ENCODE measurements at regions not wholly inside any gene's neighbourhood (a gene's known extent, or its start where the extent isn't known, plus 50 kb on each side); places are given as distances from the start of the nearest gene placed in this dataset.
"Not testable (repeated sequence)": the region's sequence is repeated elsewhere in the genome, so short reads cannot be mapped to it uniquely, and the experiment has no call there.

- H3K4me3 Mint-ChIP-seq = no peak overlapping the region
Observed at GRCh38 chr1:74969566-74970135, 164.5 kb upstream of the LHX8 start.

GRCh38 chr1:74971982-74972381, 162.2 kb upstream of the LHX8 start:
- CTCF ChIA-PET = no interaction called here
- no peak overlapping the region for H3K4me3 Mint-ChIP-seq

More at GRCh38 chr1:74969566-74970135, 164.5 kb upstream of the LHX8 start:
- DNase-seq = no peak
- Mint-ChIP-seq H3K4me1 (no peaks in the 10 kb centered on the region), H3K36me3 (no peaks in the 10 kb centered on the region), H3K9me3 (no peaks in the 10 kb centered on the region), H3K27me3 (no peaks in the 10 kb centered on the region), H3K27ac (no peak overlapping the region)
- CTCF ChIA-PET = no interaction called here

GRCh38 chr1:74976491-74976890, 157.7 kb upstream of the LHX8 start:
- Mint-ChIP-seq H3K36me3 (no peaks in the 10 kb centered on the region), H3K27ac (no peak overlapping the region), H3K4me1 (no peaks in the 10 kb centered on the region), H3K9me3 (peaks cover 2% of the 10 kb centered on the region), H3K4me3 (no peak overlapping the region), H3K27me3 (no peaks in the 10 kb centered on the region)
- no peak for DNase-seq
- CTCF ChIA-PET = no interaction called here

More at GRCh38 chr1:74971982-74972381, 162.2 kb upstream of the LHX8 start:
- Mint-ChIP-seq H3K27ac (no peak overlapping the region), H3K4me1 (no peaks in the 10 kb centered on the region), H3K9me3 (no peaks in the 10 kb centered on the region), H3K27me3 (no peaks in the 10 kb centered on the region), H3K36me3 (no peaks in the 10 kb centered on the region)
- DNase-seq = no peak

GRCh38 chr1:74992448-74992847, 141.7 kb upstream of the LHX8 start:
- CTCF ChIA-PET, H3K9me3 Mint-ChIP-seq, H3K27ac Mint-ChIP-seq, H3K4me1 Mint-ChIP-seq, H3K4me3 Mint-ChIP-seq, H3K36me3 Mint-ChIP-seq, H3K27me3 Mint-ChIP-seq, DNase-seq: not testable (repeated sequence)

DNA sequence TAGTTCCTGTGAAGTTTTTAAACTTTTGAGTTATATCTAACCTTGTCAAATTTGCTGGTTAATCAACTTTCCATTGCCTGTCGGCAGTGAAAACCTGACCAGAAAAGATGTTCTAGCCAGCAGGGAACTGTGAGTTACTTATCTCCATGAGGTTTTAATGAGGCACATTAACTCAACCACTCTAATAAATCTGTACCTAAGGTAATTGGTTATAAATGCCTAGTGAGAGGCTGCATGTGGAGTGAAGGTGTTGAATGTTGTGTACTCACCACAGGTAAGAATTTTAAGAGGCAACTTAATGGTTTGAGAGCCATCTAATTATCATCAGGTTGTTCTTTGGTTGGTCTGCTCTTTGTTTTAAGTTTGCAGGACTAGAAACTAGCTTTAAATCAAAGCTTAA, 138.4 kb upstream of the LHX8 start:
- CTCF ChIA-PET = no interaction called here
- no peaks in the 10 kb centered on the region for H3K27me3 Mint-ChIP-seq
- H3K9me3 Mint-ChIP-seq = no peaks in the 10 kb centered on the region
- no peaks in the 10 kb centered on the region for H3K4me1 Mint-ChIP-seq
- no peaks in the 10 kb centered on the region for H3K36me3 Mint-ChIP-seq
- no peak for DNase-seq
- no peak overlapping the region for H3K4me3 Mint-ChIP-seq
- no peak overlapping the region for H3K27ac Mint-ChIP-seq

DNA sequence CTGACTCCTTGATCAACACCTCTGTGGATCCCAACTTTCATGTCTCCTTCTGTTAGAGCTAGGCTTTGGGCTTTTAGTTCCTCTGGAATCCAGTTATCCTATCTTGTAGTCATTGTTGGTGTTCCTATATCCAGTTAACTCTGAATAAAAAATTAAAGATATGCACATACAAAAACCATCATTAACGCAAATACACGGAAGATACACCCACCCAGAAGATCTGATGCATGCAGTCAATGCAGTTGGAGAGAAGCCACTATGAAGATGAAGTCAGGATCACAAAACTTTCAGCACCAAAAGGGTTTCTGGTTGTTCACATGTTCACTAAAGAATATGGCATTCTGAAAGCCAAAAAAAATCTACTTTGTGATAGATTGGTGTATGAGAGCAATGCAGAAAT, 123.6 kb upstream of the LHX8 start:
- Mint-ChIP-seq H3K27me3 (no peaks in the 10 kb centered on the region), H3K4me1 (no peaks in the 10 kb centered on the region), H3K4me3 (no peak overlapping the region), H3K27ac (no peak overlapping the region), H3K9me3 (no peaks in the 10 kb centered on the region), H3K36me3 (no peaks in the 10 kb centered on the region)
- DNase-seq = no peak
- CTCF ChIA-PET = no interaction called here

DNA sequence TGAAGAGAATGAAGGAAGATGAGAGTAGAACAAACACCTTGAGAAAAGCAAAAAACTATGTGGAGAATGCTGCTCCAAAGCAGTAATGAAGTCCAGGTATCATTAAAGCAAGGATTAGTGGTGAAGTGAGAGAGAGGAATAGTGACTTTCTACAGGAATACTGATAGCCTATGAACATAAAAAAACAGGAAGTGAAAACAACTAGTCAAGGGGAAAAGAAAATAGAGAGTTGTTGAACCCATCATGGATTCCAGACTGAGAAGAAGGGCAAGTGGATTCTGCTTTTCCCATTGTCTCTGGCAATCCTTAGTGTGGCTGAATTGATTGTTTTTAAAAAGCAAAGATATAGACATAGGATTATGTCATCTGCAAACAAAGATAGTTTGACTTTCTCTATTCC, 119.9 kb upstream of the LHX8 start:
- no peak for DNase-seq
- no peaks in the 10 kb centered on the region for H3K27me3 Mint-ChIP-seq
- H3K27ac Mint-ChIP-seq = no peak overlapping the region
- H3K9me3 Mint-ChIP-seq = no peaks in the 10 kb centered on the region
- H3K36me3 Mint-ChIP-seq = no peaks in the 10 kb centered on the region
- H3K4me1 Mint-ChIP-seq = no peaks in the 10 kb centered on the region
- CTCF ChIA-PET = no interaction called here
- no peak overlapping the region for H3K4me3 Mint-ChIP-seq

- Mint-ChIP-seq H3K4me1 (no peaks in the 10 kb centered on the region), H3K36me3 (no peaks in the 10 kb centered on the region), H3K27ac (no peak overlapping the region), H3K27me3 (no peaks in the 10 kb centered on the region), H3K9me3 (peaks cover 2% of the 10 kb centered on the region), H3K4me3 (no peak overlapping the region)
- CTCF ChIA-PET = no interaction called here
- DNase-seq = no peak
Observed at GRCh38 chr1:75023005-75023404, 111.2 kb upstream of the LHX8 start.

GRCh38 chr1:75034376-75034775, 99.8 kb upstream of the LHX8 start:
- CTCF ChIA-PET = no interaction called here
- Mint-ChIP-seq H3K36me3 (no peaks in the 10 kb centered on the region), H3K27ac (no peak overlapping the region), H3K4me1 (no peaks in the 10 kb centered on the region), H3K4me3 (no peak overlapping the region), H3K9me3 (peaks cover 14% of the 10 kb centered on the region), H3K27me3 (no peaks in the 10 kb centered on the region)
- no peak for DNase-seq

DNA sequence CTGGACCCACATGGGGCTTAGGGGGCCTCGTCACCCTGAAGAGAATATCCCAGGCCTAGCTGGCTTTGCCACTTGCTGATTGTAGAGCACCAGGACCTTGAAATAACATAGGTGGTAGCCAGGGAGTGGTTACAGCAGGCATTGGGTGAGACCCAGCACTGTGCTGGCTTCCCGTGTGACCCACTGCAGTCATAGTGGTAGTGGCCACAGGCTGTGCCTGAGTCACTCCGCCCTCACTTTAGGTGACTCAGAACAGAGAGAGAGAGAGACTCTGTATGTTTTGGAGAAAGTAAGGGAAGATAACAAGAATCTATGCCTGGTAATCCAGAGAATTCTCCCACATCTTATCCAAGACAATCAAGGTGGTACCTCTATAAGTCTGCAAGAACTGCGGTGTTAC, 98.7 kb upstream of the LHX8 start:
- no peaks in the 10 kb centered on the region for H3K36me3 Mint-ChIP-seq
- CTCF ChIA-PET = no interaction called here
- DNase-seq = no peak
- H3K4me1 Mint-ChIP-seq = no peaks in the 10 kb centered on the region
- H3K4me3 Mint-ChIP-seq = no peak overlapping the region
- peaks cover 16% of the 10 kb centered on the region for H3K9me3 Mint-ChIP-seq
- no peaks in the 10 kb centered on the region for H3K27me3 Mint-ChIP-seq
- no peak overlapping the region for H3K27ac Mint-ChIP-seq

DNA sequence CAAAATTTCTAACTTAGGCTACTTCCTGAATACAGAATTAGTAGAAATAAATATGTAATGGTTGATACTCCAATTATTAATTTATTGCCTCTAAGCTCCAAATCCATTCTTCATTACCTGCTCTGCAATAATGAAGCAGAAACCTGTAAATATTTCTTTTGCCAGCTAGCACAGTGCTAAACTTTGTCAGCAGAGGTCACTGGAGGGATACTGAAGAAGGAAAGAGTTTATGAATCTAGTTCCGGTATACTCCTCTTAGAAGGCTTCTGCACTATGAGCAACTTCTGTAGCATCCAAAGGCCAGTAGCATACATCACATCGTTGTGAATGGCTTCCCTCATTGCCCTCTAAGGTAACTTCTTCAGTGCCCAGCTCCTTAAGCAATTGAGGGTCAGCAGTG, 81.0 kb upstream of the LHX8 start:
- Mint-ChIP-seq H3K36me3 (no peaks in the 10 kb centered on the region), H3K4me3 (no peak overlapping the region), H3K4me1 (no peaks in the 10 kb centered on the region), H3K27ac (no peak overlapping the region), H3K27me3 (no peaks in the 10 kb centered on the region), H3K9me3 (no peaks in the 10 kb centered on the region)
- DNase-seq = no peak
- CTCF ChIA-PET = no interaction called here

GRCh38 chr1:75058424-75058823, 75.8 kb upstream of the LHX8 start:
- Mint-ChIP-seq H3K4me3 (no peak overlapping the region), H3K27me3 (no peaks in the 10 kb centered on the region), H3K36me3 (no peaks in the 10 kb centered on the region), H3K4me1 (no peaks in the 10 kb centered on the region), H3K27ac (no peak overlapping the region), H3K9me3 (no peaks in the 10 kb centered on the region)
- no peak for DNase-seq
- CTCF ChIA-PET = no interaction called here

GRCh38 chr1:75062111-75062510, 72.1 kb upstream of the LHX8 start:
- H3K4me1 Mint-ChIP-seq = no peaks in the 10 kb centered on the region
- no peak overlapping the region for H3K27ac Mint-ChIP-seq
- no peaks in the 10 kb centered on the region for H3K9me3 Mint-ChIP-seq
- no peaks in the 10 kb centered on the region for H3K27me3 Mint-ChIP-seq
- DNase-seq = no peak
- CTCF ChIA-PET = no interaction called here
- no peak overlapping the region for H3K4me3 Mint-ChIP-seq
- no peaks in the 10 kb centered on the region for H3K36me3 Mint-ChIP-seq

- no peaks in the 10 kb centered on the region for H3K9me3 Mint-ChIP-seq
- H3K4me3 Mint-ChIP-seq = no peak overlapping the region
- no peak for DNase-seq
- H3K36me3 Mint-ChIP-seq = no peaks in the 10 kb centered on the region
- no peaks in the 10 kb centered on the region for H3K27me3 Mint-ChIP-seq
- CTCF ChIA-PET = no interaction called here
- no peaks in the 10 kb centered on the region for H3K4me1 Mint-ChIP-seq
- H3K27ac Mint-ChIP-seq = no peak overlapping the region
Observed at GRCh38 chr1:75067975-75068374, 66.2 kb upstream of the LHX8 start.

- CTCF ChIA-PET = no interaction called here
- Mint-ChIP-seq H3K4me1 (no peaks in the 10 kb centered on the region), H3K27me3 (no peaks in the 10 kb centered on the region), H3K9me3 (no peaks in the 10 kb centered on the region), H3K36me3 (no peaks in the 10 kb centered on the region), H3K4me3 (no peak overlapping the region), H3K27ac (no peak overlapping the region)
- no peak for DNase-seq
Observed at GRCh38 chr1:75074831-75075395, 59.3 kb upstream of the LHX8 start.

All from activated naive CD4-positive, alpha-beta T cell treated with anti-CD3 and anti-CD28 coated beads, Interleukin-2, amount 10 ng/mL, durations not matched to agents 7 days and 5 days (primary cell).